Large intestine (tissue), 3 donors: ENCODE measurements at regions not wholly inside any gene's neighbourhood (a gene's known extent, or its start where the extent isn't known, plus 50 kb on each side); places are given as distances from the start of the nearest gene placed in this dataset.

Experiments used
- DNase-seq, 2 donors: peaks; one replicate each; pipeline versions ENCODE4 v3.0.0 to v3.0.0-alpha.2; 2013
- H3K27ac ChIP-seq: one replicate; pipeline ENCODE4 v1.5.1; 2013; ENCODE audit warnings: low read length
- H3K27me3 ChIP-seq: 2 replicates; pipeline ENCODE4 v1.6.1; 2013; ENCODE audit warnings: low read length; ENCODE audit not compliant: control insufficient read depth, insufficient read depth
- H3K36me3 ChIP-seq: 2 replicates; pipeline ENCODE4 v1.6.1; 2013; ENCODE audit warnings: low read length; ENCODE audit not compliant: control insufficient read depth, insufficient read depth
- H3K4me1 ChIP-seq: one replicate; pipeline ENCODE4 v1.6.1; 2013; ENCODE audit warnings: low read length; ENCODE audit not compliant: control insufficient read depth, insufficient read depth
- H3K4me3 ChIP-seq: one replicate; pipeline ENCODE4 v1.5.1; 2013; ENCODE audit warnings: low read length
- H3K9me3 ChIP-seq: one replicate; pipeline ENCODE4 v1.6.1; 2013; ENCODE audit warnings: mild to moderate bottlenecking, low read depth, low read length, moderate library complexity; ENCODE audit not compliant: control insufficient read depth
- WGBS: methylation state at CpG from one replicate; pipeline ENCODE4 v1.1.5; 2013; ENCODE audit warnings: low lambda C conversion rate; ENCODE audit not compliant: insufficient coverage; 5-methylcytosine and 5-hydroxymethylcytosine counted together

GRCh38 chr4:148497258-148497657, 55.0 kb upstream of the NR3C2 start:
- WGBS = 100% methylated on average over 1 of the region's 2 CpGs
- Histone ChIP-seq H3K36me3 (no peaks in the 10 kb centered on the region), H3K27me3 (no peaks in the 10 kb centered on the region), H3K9me3 (no peaks in the 10 kb centered on the region), H3K27ac (no peak overlapping the region), H3K4me1 (no peaks in the 10 kb centered on the region), H3K4me3 (no peak overlapping the region)
- DNase-seq = no peak

DNA sequence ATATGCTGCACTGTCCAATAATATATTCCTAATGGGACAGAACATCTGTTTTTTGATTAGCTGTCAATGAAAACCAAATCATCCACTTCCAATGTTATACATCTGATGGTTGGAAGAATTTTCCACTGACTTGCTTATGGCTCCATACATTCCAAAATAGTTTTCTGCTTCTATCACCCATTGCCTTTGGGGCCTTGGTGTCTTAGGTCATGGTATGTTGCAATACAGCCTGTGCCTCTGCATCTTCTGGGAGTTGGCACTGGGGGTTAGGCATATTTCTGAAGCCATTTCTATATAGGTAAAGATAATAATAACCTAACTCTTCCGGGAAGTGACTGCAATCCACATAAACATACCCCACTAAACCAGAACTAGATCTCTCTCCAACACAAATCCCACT, 53.2 kb upstream of the NR3C2 start:
- Histone ChIP-seq H3K36me3 (no peaks in the 10 kb centered on the region), H3K4me3 (no peak overlapping the region), H3K27me3 (no peaks in the 10 kb centered on the region), H3K9me3 (no peaks in the 10 kb centered on the region), H3K4me1 (no peaks in the 10 kb centered on the region), H3K27ac (no peak overlapping the region)
- no CpG with 5 or more reads among the region's 1 CpG for WGBS
- DNase-seq = no peak
